Effector CD4-positive, alpha-beta T cell (primary cell): ENCODE measurements at regions not wholly inside any gene's neighbourhood (a gene's known extent, or its start where the extent isn't known, plus 50 kb on each side); places are given as distances from the start of the nearest gene placed in this dataset.
"Not testable (repeated sequence)": the region's sequence is repeated elsewhere in the genome, so short reads cannot be mapped to it uniquely, and the experiment has no call there.

ENCODE experiments used
- DNase-seq: peaks from one replicate; pipeline ENCODE4 v3.0.0-alpha.2; 2020

GRCh38 chr4:188754372-188755002 lies 615.2 kb downstream of the TRIML1 start:
- no peak for DNase-seq

DNA sequence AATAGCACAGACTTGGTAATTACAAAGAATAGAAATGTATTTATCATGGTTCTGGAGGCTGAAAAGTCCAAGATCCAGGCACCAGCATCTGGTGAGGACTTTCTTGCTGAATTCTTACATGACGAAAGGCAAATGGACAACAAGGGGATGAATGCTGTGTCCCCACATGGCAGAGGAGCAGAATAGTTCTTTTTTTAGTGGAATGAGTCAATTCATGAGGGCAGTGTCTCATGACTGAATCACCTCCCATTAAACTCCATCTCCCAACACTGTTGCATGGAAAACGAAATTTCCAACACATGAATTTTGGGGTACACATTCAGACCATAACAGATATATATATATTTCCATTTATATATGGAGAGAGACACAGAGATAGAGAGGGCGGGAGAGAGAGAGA lies 628.3 kb downstream of the TRIML1 start:
- no peak for DNase-seq

- DNase-seq: no peak
These were observed 639.7 kb downstream of the TRIML1 start for GRCh38 chr4:188778905-188779304.

GRCh38 chr4:188779581-188779980 lies 640.3 kb downstream of the TRIML1 start:
- DNase-seq: no peak

DNA sequence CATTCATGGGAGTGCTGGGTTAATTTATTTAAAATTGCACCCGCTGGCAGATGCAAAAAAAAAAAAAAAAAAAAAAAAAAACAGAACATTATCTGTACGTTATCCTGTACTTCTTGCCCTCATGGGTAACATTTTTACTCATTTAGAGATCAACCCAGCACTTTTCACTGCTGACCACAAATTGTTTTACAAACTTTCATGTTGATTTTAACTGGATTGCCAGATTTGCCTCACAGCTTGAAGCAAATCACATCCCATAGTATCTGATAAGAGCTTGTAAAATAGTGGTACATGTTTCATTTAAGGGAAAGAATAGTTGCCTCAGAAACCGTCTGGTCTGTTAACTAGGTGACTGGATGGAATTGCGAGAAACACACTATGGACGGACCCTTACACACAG lies 640.8 kb downstream of the TRIML1 start:
- DNase-seq: no peak

DNA sequence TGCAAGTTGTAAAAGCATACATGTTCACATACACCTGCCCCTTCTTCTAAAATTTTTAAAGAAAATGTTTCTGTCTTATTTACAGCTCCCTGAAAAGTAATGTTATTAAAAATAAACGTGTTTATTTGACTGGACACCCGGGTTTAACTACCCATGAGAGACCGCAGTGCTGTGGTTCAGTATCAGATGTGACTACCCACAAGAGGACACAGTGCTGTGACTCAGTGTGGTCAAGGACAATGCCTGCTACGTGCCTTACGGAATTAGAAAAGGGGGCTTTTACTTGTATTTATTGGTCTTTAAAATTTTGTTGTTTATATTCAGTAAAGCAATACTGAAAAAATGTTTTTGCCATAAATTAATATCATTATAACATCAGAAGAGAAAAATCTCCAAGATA lies 641.4 kb downstream of the TRIML1 start:
- no peak for DNase-seq

GRCh38 chr4:188781655-188782054 lies 642.4 kb downstream of the TRIML1 start:
- DNase-seq: no peak

DNA sequence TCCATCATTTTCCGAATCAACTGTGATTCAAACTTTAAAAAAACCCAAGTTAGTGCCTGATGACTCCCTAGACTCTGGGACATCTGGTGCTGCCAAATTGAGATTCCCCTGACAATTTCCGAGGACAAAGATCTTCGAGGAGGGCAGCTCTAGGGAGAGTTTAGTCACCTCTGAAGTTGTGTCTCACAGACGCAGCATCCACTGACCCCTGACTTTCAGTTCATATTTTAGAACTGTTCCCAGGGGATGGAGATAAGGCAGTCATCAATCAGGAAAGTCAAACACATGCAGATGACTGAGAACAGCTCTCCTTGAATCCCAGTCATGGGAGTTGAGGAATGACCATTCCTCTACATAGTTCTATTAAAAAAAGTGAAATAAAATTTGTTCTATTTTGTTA lies 643.9 kb downstream of the TRIML1 start:
- DNase-seq: no peak

DNA sequence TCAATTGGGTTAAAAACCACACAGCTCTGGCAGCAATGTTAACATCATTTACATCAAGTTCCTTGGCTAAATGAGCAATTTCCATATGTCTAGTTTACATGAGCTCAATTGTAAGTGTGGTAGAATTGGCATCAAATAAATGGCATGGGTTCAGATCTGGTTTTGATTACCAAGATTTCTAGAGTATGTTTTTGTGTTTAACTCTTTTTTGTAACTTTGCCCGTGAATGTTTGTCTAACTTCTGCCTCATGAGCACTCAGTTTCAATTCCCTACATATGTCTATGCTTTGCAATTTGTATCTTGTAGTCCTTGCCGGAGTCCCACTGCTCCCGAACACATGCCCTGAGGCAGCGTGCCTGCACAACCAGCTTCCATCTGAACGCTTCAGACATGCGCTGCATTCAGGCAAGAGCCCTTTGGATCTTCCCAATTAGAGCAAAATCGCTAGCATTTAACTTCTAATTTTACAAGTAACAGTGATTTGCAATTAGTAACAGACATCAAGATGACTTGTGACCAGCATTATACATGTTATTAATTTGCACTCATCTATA lies 644.4 kb downstream of the TRIML1 start:
- no peak for DNase-seq

DNA sequence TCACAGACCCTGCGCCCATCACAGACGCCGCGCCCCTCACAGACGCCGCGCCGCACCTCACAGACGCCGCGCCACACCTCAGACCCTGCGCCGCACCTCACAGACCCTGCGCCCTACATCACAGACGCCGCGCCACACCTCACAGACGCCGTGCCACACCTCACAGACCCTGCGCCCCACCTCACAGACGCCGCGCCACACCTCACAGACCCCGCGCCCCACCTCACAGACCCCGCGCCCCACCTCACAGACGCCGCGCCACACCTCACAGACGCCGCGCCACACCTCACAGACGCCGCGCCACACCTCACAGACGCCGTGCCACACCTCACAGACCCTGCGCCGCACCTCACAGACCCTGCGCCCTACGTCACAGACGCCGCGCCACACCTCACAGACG lies 657.4 kb downstream of the TRIML1 start:
- not testable (repeated sequence) for DNase-seq

- DNase-seq: not testable (repeated sequence)
These were observed 657.8 kb downstream of the TRIML1 start for GRCh38 chr4:188797011-188797410.

GRCh38 chr4:188804861-188805260 lies 665.6 kb downstream of the TRIML1 start:
- no peak for DNase-seq

DNA sequence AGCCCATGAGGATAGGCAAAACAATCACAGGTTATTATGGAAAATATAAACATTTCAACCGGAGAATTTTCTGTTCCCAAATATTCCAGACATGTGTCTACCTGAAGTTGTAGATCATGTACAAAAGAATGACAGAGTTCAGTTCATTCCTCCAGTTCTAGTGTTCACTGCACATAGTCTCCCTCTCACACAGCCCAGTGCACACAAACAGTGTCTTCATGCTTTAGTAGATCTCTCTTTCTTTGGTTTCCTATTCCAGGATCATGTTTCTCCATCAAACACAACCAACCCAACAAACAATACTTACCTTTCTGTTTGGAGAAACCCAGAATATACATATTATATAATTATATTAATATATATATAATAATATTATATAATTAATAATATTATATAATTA lies 671.9 kb downstream of the TRIML1 start:
- no peak for DNase-seq

DNA sequence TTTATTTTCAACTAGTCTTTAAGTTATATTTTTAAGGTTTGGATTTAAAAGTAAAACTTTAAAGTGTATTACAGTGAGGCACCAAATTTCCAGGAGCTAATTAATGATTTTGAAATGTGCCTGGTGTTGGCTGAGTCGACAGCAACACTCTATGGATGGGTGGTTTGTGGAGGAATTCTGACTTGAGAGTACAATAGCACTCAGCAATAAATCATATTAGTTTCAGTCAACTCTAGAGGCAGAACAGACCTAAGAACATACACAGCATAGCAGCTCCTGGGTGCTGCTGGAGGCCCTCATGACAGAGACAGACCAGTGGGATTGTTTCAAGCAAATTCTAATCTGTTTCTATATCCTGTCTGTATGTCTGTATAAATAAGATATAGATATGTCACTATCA lies 673.4 kb downstream of the TRIML1 start:
- no peak for DNase-seq

GRCh38 chr4:188818300-188818699 lies 679.1 kb downstream of the TRIML1 start:
- no peak for DNase-seq

DNA sequence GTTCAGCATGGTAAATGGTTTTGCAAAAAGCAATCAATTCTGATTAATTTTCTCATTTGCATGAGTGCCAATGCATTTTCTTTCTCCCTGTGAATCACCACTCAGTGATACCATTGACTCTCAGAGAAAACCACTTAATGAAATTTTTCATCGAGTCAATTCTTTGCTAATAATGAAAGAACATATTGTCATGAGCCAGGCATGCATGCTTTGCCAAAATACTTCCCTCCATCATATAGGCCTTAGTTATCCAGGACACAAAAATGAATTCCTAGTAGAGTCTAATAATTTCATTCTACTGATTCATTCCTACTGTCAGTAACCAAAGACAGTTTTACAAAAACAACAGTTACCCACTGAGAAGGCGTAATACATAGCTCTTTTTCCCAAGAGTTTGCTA lies 680.0 kb downstream of the TRIML1 start:
- DNase-seq: no peak

GRCh38 chr4:188821500-188821899 lies 682.3 kb downstream of the TRIML1 start:
- no peak for DNase-seq

GRCh38 chr4:188822698-188823097 lies 683.5 kb downstream of the TRIML1 start:
- DNase-seq: no peak

DNA sequence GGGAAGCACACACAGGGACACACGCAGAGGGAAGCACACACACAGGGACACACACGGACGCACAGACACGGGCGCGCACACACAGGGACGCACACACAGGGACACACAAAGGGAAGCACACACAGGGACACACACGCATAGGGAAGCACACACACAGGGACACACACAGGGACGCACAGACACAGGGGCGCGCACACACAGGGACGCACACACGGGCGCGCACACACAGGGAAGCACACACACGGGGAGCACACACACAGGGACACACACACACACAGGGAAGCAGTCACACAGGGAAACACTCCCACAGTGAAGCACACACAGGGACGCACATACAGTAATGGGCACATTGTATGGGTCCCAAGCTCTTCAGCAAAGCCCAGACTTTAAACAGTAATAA lies 685.3 kb downstream of the TRIML1 start:
- no peak for DNase-seq

DNA sequence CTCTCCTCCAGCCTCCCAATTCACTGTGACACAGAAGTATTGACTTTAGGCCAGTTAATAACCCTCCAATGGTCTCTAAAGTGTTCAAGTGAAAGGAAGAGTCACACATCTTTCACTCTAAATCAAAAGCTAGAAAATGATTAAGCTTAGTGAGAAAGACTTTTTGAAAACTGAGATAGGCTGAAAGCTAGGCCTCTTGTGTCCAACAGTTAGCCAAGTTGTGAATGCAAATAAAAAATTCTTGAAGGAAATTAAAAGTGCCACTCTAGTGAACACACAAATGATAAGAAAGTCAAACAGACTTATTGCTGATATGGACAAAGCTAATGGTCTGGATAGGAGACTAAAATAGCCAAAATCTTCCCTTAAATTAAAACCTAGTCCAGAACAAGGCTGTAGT lies 687.2 kb downstream of the TRIML1 start:
- DNase-seq: no peak

DNA sequence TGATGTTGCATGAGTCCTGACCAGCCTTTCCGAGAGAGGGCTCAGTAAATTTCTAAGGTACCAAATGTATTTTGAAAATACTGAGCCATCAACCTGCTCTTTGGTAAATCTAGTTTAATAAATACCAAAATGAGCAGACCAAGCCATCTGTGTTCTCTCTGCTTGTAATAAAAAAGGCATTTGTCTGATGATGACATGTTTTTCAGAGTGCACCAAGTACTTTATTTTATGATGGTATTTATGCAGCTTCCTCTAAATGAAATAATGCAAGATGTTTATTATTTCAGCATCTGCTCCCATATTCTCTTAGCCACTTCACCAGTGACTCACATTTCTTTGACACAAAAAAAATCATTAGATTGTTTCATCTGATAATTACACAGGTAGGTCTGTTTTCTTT lies 700.5 kb downstream of the TRIML1 start:
- no peak for DNase-seq

DNA sequence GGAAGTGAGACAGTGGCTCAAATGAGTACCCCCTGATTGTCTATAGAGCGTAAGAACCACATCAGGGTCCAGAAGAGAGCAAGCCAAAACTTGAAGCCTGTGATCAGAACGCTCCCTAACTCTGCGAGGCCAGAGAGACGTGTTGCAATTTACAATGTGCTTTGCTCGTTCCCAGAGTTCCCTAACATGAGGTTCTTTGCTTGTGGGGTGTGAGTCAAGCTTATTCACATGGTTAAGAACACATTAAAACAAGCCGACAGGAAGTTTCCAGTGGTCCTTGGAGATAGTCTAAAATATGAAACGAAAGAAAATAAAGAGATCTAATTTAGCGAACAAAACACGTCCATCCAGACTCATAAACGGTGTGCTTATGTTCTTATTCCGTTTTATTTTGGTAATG lies 702.3 kb downstream of the TRIML1 start:
- DNase-seq: no peak

- no peak for DNase-seq
These were observed 715.2 kb downstream of the TRIML1 start for GRCh38 chr4:188854436-188854835.

DNA sequence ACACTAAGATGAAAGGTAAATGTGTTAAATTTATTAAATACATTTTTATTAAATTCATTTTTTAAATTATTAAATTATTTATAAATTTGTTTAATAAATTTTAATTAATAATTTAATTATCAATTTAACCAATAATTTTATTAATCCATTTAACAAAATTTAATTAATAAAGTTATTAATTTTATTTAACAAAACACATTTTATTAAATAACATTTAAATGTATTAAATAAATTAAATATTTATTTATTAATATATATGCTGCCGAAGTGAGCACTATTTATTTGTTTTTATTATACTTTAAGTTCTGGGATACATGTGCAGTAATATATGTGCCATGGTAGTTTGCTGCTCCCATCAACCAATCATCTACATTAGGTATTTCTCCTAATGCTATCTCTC lies 719.5 kb downstream of the TRIML1 start:
- DNase-seq: no peak

- DNase-seq: no peak
These were observed 725.5 kb downstream of the TRIML1 start for GRCh38 chr4:188864741-188865140.
